Trophoblast cell (in vitro differentiated cells and primary cell): ENCODE measurements at regions not wholly inside any gene's neighbourhood (a gene's known extent, or its start where the extent isn't known, plus 50 kb on each side); places are given as distances from the start of the nearest gene placed in this dataset.

ENCODE experiments used
- DNase-seq, 2 donors: peaks; one replicate each; pipeline ENCODE4 v3.0.0-alpha.2; 2016
- H2AFZ ChIP-seq: 2 replicates; pipeline ENCODE4 v1.6.1; 2013; ENCODE audit warnings: low read length, moderate library complexity, mild to moderate bottlenecking; ENCODE audit not compliant: insufficient read depth, poor library complexity
- H2AK5ac ChIP-seq: 2 replicates; pipeline ENCODE4 v1.6.1; 2013; ENCODE audit warnings: mild to moderate bottlenecking, low read length
- H2BK120ac ChIP-seq: 2 replicates; pipeline ENCODE4 v1.6.1; 2013; ENCODE audit warnings: low read length, mild to moderate bottlenecking, moderate library complexity; ENCODE audit not compliant: insufficient read depth, poor library complexity
- H2BK12ac ChIP-seq: 2 replicates; pipeline ENCODE4 v1.6.1; 2013; ENCODE audit warnings: mild to moderate bottlenecking, low read length, moderate library complexity
- H2BK5ac ChIP-seq: 2 replicates; pipeline ENCODE4 v1.6.1; 2013; ENCODE audit warnings: low read length, low read depth, moderate library complexity, mild to moderate bottlenecking; ENCODE audit not compliant: poor library complexity
- H3K14ac ChIP-seq: 2 replicates; pipeline ENCODE4 v1.6.1; 2013; ENCODE audit warnings: mild to moderate bottlenecking, low read length
- H3K18ac ChIP-seq: 2 replicates; pipeline ENCODE4 v1.6.1; 2013; ENCODE audit warnings: mild to moderate bottlenecking, low read length
- H3K23ac ChIP-seq: 2 replicates; pipeline ENCODE4 v1.6.1; 2013; ENCODE audit warnings: low read length
- H3K27ac ChIP-seq: 2 replicates; pipeline ENCODE4 v1.5.1; 2013; ENCODE audit warnings: low read depth, mild to moderate bottlenecking, inconsistent platforms, low read length, moderate library complexity
- H3K27me3 ChIP-seq: 2 replicates; pipeline ENCODE4 v1.6.1; 2013; ENCODE audit warnings: inconsistent platforms, mild to moderate bottlenecking, low read length, moderate library complexity; ENCODE audit not compliant: insufficient read depth
- H3K36me3 ChIP-seq, 2 experiments: 1 replicate in 1 of 2; 2 replicates in 1 of 2; pipeline ENCODE4 v1.6.1; 2013; ENCODE audit warnings: low read length in 2 of 2, mild to moderate bottlenecking in 2 of 2, moderate library complexity in 1 of 2; ENCODE audit not compliant: insufficient read depth in 2 of 2, control insufficient read depth in 1 of 2
- H3K4ac ChIP-seq: 2 replicates; pipeline ENCODE4 v1.6.1; 2013; ENCODE audit warnings: low read depth, mild to moderate bottlenecking, low read length, moderate library complexity
- H3K4me1 ChIP-seq, 2 experiments: 1 replicate in 1 of 2; 2 replicates in 1 of 2; pipeline ENCODE4 v1.6.1; 2013; ENCODE audit warnings: low read length in 2 of 2, mild to moderate bottlenecking in 2 of 2, moderate library complexity in 1 of 2; ENCODE audit not compliant: insufficient read depth in 2 of 2, control insufficient read depth in 1 of 2
- H3K4me2 ChIP-seq: 2 replicates; pipeline ENCODE4 v1.6.1; 2013; ENCODE audit warnings: inconsistent platforms, mild to moderate bottlenecking, low read length, moderate library complexity
- H3K4me3 ChIP-seq: 2 replicates; pipeline ENCODE4 v1.5.1; 2013; ENCODE audit warnings: mild to moderate bottlenecking, low read depth, low read length, inconsistent platforms
- H3K79me1 ChIP-seq: one replicate; pipeline ENCODE4 v1.6.1; 2013; ENCODE audit warnings: low read length
- H3K79me2 ChIP-seq: 2 replicates; pipeline ENCODE4 v1.6.1; 2013; ENCODE audit warnings: low read length, mild to moderate bottlenecking; ENCODE audit not compliant: control insufficient read depth, insufficient read depth, poor library complexity
- H3K9ac ChIP-seq: 2 replicates; pipeline ENCODE4 v1.6.1; 2013; ENCODE audit warnings: mild to moderate bottlenecking, low read length
- H3K9me3 ChIP-seq: 2 replicates; pipeline ENCODE4 v1.6.1; 2013; ENCODE audit warnings: low read depth, mild to moderate bottlenecking, control low read depth, inconsistent platforms, low read length; ENCODE audit not compliant: insufficient read depth
- H4K12ac ChIP-seq: 2 replicates; pipeline ENCODE4 v1.6.1; 2013; ENCODE audit warnings: low read depth, mild to moderate bottlenecking, low read length, moderate library complexity
- H4K8ac ChIP-seq: 2 replicates; pipeline ENCODE4 v1.6.1; 2013; ENCODE audit warnings: low read depth, mild to moderate bottlenecking, low read length, moderate library complexity
- H4K91ac ChIP-seq: one replicate; pipeline ENCODE4 v1.6.1; 2013; ENCODE audit warnings: low read depth, mild to moderate bottlenecking, low read length, moderate library complexity
- WGBS: extraction: QIAGEN DNeasy Blood & Tissue Kit; methylation state at CpG from one replicate; pipeline ENCODE4 v1.1.7; 2013; ENCODE audit warnings: missing lambda C conversion rate; ENCODE audit not compliant: insufficient read length, insufficient coverage; ENCODE audit errors: extremely low coverage; 5-methylcytosine and 5-hydroxymethylcytosine counted together

DNA sequence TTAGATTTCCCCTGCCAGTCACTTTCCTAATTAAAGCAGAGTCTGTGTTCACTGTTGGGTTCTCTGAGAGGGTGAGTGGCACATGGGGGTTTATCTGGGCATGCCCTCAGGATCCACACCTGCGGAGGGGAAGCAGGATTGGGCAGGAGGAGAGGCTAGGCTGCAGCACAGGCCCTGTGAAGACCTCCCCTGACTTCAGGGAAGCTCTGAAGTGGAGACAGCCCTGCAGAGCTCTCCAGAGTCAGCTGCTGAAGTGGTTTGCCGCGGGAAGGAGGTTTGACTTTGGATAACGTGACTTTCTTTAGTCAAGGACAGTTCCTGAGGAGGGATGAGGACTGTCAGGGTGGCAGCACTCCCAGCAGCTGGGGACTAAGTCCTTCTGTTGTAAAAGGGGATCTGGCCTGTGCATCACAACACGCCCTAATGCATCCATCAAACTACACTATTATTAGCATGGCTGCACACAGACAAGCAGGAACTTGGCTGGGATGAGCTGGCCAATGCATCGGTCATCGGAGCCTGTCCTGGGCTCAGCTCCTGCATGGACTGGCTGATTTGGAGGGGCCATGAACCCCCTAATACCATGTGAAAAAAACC lies 50.9 kb upstream of the LEP start:
- no peak overlapping the region for H3K9ac ChIP-seq
- no peak overlapping the region for H2AFZ ChIP-seq
- no peak overlapping the region for H3K4ac ChIP-seq
- peaks cover 4% of the 10 kb centered on the region for H3K9me3 ChIP-seq
- H3K4me2 ChIP-seq = no peak overlapping the region
- H3K14ac ChIP-seq = no peak overlapping the region
- no peak overlapping the region for H2AK5ac ChIP-seq
- no CpG with 5 or more reads among the region's 7 CpGs for WGBS
- H3K18ac ChIP-seq = no peak overlapping the region
- H3K36me3 ChIP-seq = no peaks in the 10 kb centered on the region
- H3K79me1 ChIP-seq = no peaks in the 10 kb centered on the region
- H2BK120ac ChIP-seq = no peak overlapping the region
- H2BK12ac ChIP-seq = no peak overlapping the region
- no peak overlapping the region for H3K23ac ChIP-seq
- no peaks in the 10 kb centered on the region for H3K79me2 ChIP-seq
- no peaks in the 10 kb centered on the region for H3K27me3 ChIP-seq
- H4K12ac ChIP-seq = no peak overlapping the region
- no peak overlapping the region for H4K8ac ChIP-seq
- no peaks in the 10 kb centered on the region for H3K4me1 ChIP-seq
- no peak overlapping the region for H2BK5ac ChIP-seq
- no peak overlapping the region for H3K4me3 ChIP-seq
- H3K27ac ChIP-seq = no peak overlapping the region
- H4K91ac ChIP-seq = no peak overlapping the region
- no peak for DNase-seq

DNA sequence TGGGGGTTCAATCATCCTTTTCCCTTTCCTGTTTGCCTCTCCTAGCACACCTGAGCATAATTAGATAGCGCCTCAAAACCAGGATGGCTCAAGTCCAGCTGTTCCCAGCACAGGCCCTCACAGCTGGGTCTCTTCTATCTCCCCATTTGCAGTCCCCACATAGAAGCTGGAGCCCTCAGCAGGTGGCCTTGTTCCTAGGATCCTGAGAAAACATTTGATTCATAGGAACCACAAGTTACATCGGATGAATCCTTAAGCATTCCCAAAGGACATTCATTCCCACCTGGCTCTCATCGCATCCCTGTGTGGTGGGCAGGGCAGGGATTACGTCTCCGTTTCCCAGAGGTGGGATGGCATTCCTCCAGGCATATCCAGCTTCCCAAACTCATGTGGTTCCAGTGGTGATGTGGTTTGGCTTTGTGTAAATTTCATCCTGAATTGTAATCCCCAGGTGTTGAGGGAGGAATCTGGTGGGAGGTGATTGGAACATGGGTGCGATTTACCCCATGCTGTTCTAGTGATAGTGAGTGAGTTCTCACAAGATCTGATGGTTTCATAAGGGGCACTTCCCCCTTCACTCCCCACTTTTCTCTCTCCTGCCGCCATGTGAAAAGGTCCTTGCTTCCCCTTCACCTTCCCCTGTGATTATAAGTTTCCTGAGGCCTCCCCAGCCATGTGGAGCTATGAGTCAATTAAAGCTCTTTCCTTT lies 49.8 kb upstream of the LEP start:
- no peak overlapping the region for H3K4ac ChIP-seq
- H3K9me3 ChIP-seq = peaks cover 4% of the 10 kb centered on the region
- no peak for DNase-seq
- H3K27me3 ChIP-seq = no peaks in the 10 kb centered on the region
- no peak overlapping the region for H2AK5ac ChIP-seq
- no peaks in the 10 kb centered on the region for H3K4me1 ChIP-seq
- no peak overlapping the region for H2BK12ac ChIP-seq
- no peak overlapping the region for H3K23ac ChIP-seq
- H3K79me2 ChIP-seq = no peaks in the 10 kb centered on the region
- no peak overlapping the region for H3K9ac ChIP-seq
- H3K4me2 ChIP-seq = no peak overlapping the region
- no peak overlapping the region for H2BK5ac ChIP-seq
- H2AFZ ChIP-seq = no peak overlapping the region
- H3K79me1 ChIP-seq = no peaks in the 10 kb centered on the region
- H3K18ac ChIP-seq = no peak overlapping the region
- no CpG with 5 or more reads among the region's 7 CpGs for WGBS
- no peak overlapping the region for H4K91ac ChIP-seq
- H3K14ac ChIP-seq = no peak overlapping the region
- H4K12ac ChIP-seq = no peak overlapping the region
- no peak overlapping the region for H2BK120ac ChIP-seq
- H4K8ac ChIP-seq = no peak overlapping the region
- H3K36me3 ChIP-seq = no peaks in the 10 kb centered on the region
- no peak overlapping the region for H3K27ac ChIP-seq
- no peak overlapping the region for H3K4me3 ChIP-seq
